ENCODE measurements at regions not wholly inside any gene's neighbourhood (a gene's known extent, or its start where the extent isn't known, plus 50 kb on each side); places are given as distances from the start of the nearest gene placed in this dataset.

GRCh38 chrX:118221733-118222132, 105.1 kb upstream of the KLHL13 start:
- no peak for TF ChIP-seq CTCF (IDR thresholded peaks at IDR 0.05)
- TF ChIP-seq POLR2A (IDR thresholded peaks at IDR 0.05) = no peak
